ENCODE measurements at regions not wholly inside any gene's neighbourhood (a gene's known extent, or its start where the extent isn't known, plus 50 kb on each side); places are given as distances from the start of the nearest gene placed in this dataset.

DNA sequence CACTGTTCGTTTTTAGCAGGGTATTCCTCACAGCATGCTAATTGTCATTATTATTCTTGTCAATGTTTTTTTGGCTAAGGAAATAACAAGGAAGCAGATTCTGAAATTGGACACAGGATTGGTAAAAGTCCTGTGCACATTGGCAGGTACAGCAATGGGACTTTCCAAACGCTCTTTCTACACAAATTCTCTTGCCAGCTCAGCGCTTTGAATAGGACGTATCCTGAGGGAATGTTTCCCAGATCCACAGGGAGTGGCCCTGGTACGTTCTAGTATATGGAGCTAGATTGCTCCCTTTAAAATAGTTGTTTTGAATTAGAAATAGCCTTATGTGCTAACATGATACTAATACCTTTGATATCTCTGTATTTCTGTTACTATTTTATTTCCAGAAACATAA, 82.8 kb upstream of the GRB10 start:
- TF ChIP-seq EZH2phosphoT487 (IDR thresholded peaks at IDR 0.05; ENCODE audit: low read length) (no peak), EZH2 (optimal IDR thresholded peaks at IDR 0.05; ENCODE audit: low read depth, low read length) (no peak)
- TF ChIP-seq, protein P1, sequence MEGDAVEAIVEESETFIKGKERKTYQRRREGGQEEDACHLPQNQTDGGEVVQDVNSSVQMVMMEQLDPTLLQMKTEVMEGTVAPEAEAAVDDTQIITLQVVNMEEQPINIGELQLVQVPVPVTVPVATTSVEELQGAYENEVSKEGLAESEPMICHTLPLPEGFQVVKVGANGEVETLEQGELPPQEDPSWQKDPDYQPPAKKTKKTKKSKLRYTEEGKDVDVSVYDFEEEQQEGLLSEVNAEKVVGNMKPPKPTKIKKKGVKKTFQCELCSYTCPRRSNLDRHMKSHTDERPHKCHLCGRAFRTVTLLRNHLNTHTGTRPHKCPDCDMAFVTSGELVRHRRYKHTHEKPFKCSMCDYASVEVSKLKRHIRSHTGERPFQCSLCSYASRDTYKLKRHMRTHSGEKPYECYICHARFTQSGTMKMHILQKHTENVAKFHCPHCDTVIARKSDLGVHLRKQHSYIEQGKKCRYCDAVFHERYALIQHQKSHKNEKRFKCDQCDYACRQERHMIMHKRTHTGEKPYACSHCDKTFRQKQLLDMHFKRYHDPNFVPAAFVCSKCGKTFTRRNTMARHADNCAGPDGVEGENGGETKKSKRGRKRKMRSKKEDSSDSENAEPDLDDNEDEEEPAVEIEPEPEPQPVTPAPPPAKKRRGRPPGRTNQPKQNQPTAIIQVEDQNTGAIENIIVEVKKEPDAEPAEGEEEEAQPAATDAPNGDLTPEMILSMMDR (IDR thresholded peaks at IDR 0.05; ENCODE audit: low read length): no peak

All from MM.1S (cell line).